Body of pancreas (tissue), 4 donors: ENCODE measurements at regions not wholly inside any gene's neighbourhood (a gene's known extent, or its start where the extent isn't known, plus 50 kb on each side); places are given as distances from the start of the nearest gene placed in this dataset.

Experiments
- ATAC-seq: fragments of 150-250 bp; one replicate; pipeline ENCODE4 v1.9.1; 2016
- DNase-seq, 4 donors: peaks; one replicate each; pipeline ENCODE4 v3.0.0-alpha.2; 2019
- H3K27ac ChIP-seq, 4 donors: fragments of 200-600 bp; sonication (generic); 1 replicate in 3 of 4; 2 replicates in 1 of 4; pipeline versions ENCODE4 v1.5.1 to v1.6.1; 2016 to 2019; ENCODE audit warnings: mild to moderate bottlenecking in 1 of 4, mixed read lengths in 1 of 4, moderate library complexity in 1 of 4
- H3K27me3 ChIP-seq, 2 donors: fragments of 200-600 bp; sonication (generic); one replicate each; pipeline ENCODE4 v1.6.0; 2016; ENCODE audit warnings: mild to moderate bottlenecking in 1 of 2
- H3K36me3 ChIP-seq, 2 donors: fragments of 200-600 bp; sonication (generic); replicated peaks in 1 of 2; 2 replicates each; pipeline ENCODE4 v1.5.1; 2016; ENCODE audit warnings: low read depth in 2 of 2; ENCODE audit not compliant: insufficient read depth in 1 of 2
- H3K4me1 ChIP-seq: fragments of 200-600 bp; sonication (generic); one replicate; pipeline ENCODE4 v1.6.0; 2016
- H3K4me3 ChIP-seq, 2 donors: fragments of 200-600 bp; sonication (generic); 1 replicate in 1 of 2; 2 replicates in 1 of 2; pipeline ENCODE4 v1.5.1; 2016 to 2019
- H3K9me3 ChIP-seq, 3 donors: fragments of 200-600 bp; sonication (generic); 1 replicate in 2 of 3; 2 replicates in 1 of 3; pipeline ENCODE4 v1.5.1; 2016
- CTCF ChIP-seq, 7 experiments: fragments of 450-650 bp in 4 of 7; fragments of 200-600 bp in 3 of 7; sonication (generic) in 3 of 7; IDR thresholded peaks; one replicate each; pipeline ENCODE4 v1.5.1; 2016 to 2019; ENCODE audit warnings: antibody characterized with exemption in 7 of 7
- POLR2A ChIP-seq, 3 donors: fragments of 450-650 bp; IDR thresholded peaks; one replicate each; pipeline ENCODE4 v1.6.1; 2016; ENCODE audit warnings: antibody characterized with exemption in 3 of 3, mild to moderate bottlenecking in 2 of 3
- WGBS, 2 donors: methylation state at CpG; one replicate each; pipeline ENCODE4 v1.1.5; 2017; 5-methylcytosine and 5-hydroxymethylcytosine counted together
- intact Hi-C: fragments of 100-400 bp; cut with DNase I; formaldehyde crosslinking; loops from one replicate; pipeline ENCODE4 v1.15.1; 2023

- H3K4me1 ChIP-seq = peaks cover 5% of the 10 kb centered on the region
- no peak overlapping the region for H3K4me3 ChIP-seq
- no peaks in the 10 kb centered on the region for H3K9me3 ChIP-seq
- no peak for TF ChIP-seq POLR2A (IDR thresholded peaks at IDR 0.05)
- TF ChIP-seq CTCF (IDR thresholded peaks at IDR 0.05) = no peak
- ATAC-seq (no peak), DNase-seq (no peak)
- no peaks in the 10 kb centered on the region for H3K36me3 ChIP-seq
- intact Hi-C loops = no loop called here
- no peaks in the 10 kb centered on the region for H3K27me3 ChIP-seq
- H3K27ac ChIP-seq = no peak overlapping the region
- WGBS, 2 donors = 92 to 96% methylated on average over 3 of the region's 3 CpGs
Observed at GRCh38 chr3:170637306-170637705, 51.4 kb upstream of the SLC7A14 start.

- intact Hi-C loops = no loop called here
- Histone ChIP-seq H3K4me1 (peaks cover 13% of the 10 kb centered on the region), H3K9me3 (no peaks in the 10 kb centered on the region), H3K27me3 (no peaks in the 10 kb centered on the region), H3K27ac (no peak overlapping the region), H3K4me3 (no peak overlapping the region), H3K36me3 (no peaks in the 10 kb centered on the region)
- WGBS, 2 donors = 76 to 80% methylated on average over 5 of the region's 5 CpGs
- DNase-seq = no peak
- TF ChIP-seq CTCF (IDR thresholded peaks at IDR 0.05) (no peak), POLR2A (IDR thresholded peaks at IDR 0.05) (no peak)
- ATAC-seq = no peak
Observed at GRCh38 chr3:170636400-170636973, 50.6 kb upstream of the SLC7A14 start.
